Neural cell (in vitro differentiated cells): ENCODE measurements at regions not wholly inside any gene's neighbourhood (a gene's known extent, or its start where the extent isn't known, plus 50 kb on each side); places are given as distances from the start of the nearest gene placed in this dataset.

Source experiments
- H2AFZ ChIP-seq: fragments of 200-600, 300-800 bp; sonication (generic), shearing (Covaris generic); 2 replicates; pipeline ENCODE4 v1.6.0; 2014; ENCODE audit warnings: low read depth, mild to moderate bottlenecking, antibody characterized with exemption, low read length, moderate library complexity
- H3F3A ChIP-seq: fragments of 200-600 bp; shearing (Covaris generic); 2 replicates; pipeline ENCODE4 v1.6.1; 2016; ENCODE audit warnings: mild to moderate bottlenecking, moderate library complexity, mixed read lengths, antibody characterized with exemption, low read length; ENCODE audit not compliant: insufficient read depth, poor library complexity, severe bottlenecking
- H3K27ac ChIP-seq: fragments of 200-600, 300-800 bp; sonication (generic), shearing (Covaris generic); 2 replicates; pipeline ENCODE4 v1.5.1; 2014; ENCODE audit warnings: mild to moderate bottlenecking, low read length, moderate library complexity
- H3K27me3 ChIP-seq: fragments of 300-800, 200-600 bp; sonication (generic), shearing (Covaris generic); 2 replicates; pipeline ENCODE4 v1.6.0; 2014; ENCODE audit warnings: mild to moderate bottlenecking, low read depth, low read length, moderate library complexity; ENCODE audit not compliant: insufficient read depth
- H3K36me3 ChIP-seq: fragments of 300-800, 200-600 bp; sonication (generic), shearing (Covaris generic); 2 replicates; pipeline ENCODE4 v1.5.1; 2014; ENCODE audit warnings: mild to moderate bottlenecking, antibody characterized with exemption, low read length, moderate library complexity; ENCODE audit not compliant: insufficient read depth
- H3K4me2 ChIP-seq: fragments of 300-800, 200-600 bp; sonication (generic), shearing (Covaris generic); 2 replicates; pipeline ENCODE4 v1.6.0; 2014; ENCODE audit warnings: mild to moderate bottlenecking, low read length
- H3K4me3 ChIP-seq: fragments of 300-800, 200-600 bp; sonication (generic), shearing (Covaris generic); 2 replicates; pipeline ENCODE4 v1.5.1; 2014; ENCODE audit warnings: mild to moderate bottlenecking, low read length, moderate library complexity
- H3K79me2 ChIP-seq: fragments of 200-600 bp; shearing (Covaris generic); replicated peaks from 2 replicates; pipeline ENCODE4 v1.6.0; 2014; ENCODE audit warnings: mild to moderate bottlenecking, low read length, moderate library complexity; ENCODE audit not compliant: insufficient read depth
- H3K9ac ChIP-seq: fragments of 300-800, 200-600 bp; sonication (generic), shearing (Covaris generic); 2 replicates; pipeline ENCODE4 v1.6.1; 2016; ENCODE audit warnings: mild to moderate bottlenecking, low read length, mixed read lengths
- H3K9me2 ChIP-seq: fragments of 200-600 bp; shearing (Covaris generic); 2 replicates; pipeline ENCODE4 v1.6.1; 2016; ENCODE audit warnings: mild to moderate bottlenecking, low read length, mixed read lengths; ENCODE audit not compliant: insufficient read depth
- H3K9me3 ChIP-seq: fragments of 200-600, 300-800 bp; sonication (generic), shearing (Covaris generic); 2 replicates; pipeline ENCODE4 v1.6.1; 2016; ENCODE audit warnings: mild to moderate bottlenecking, mixed run types, low read length, moderate library complexity, mixed read lengths
- H4K20me1 ChIP-seq: fragments of 200-600 bp; shearing (Covaris generic); 2 replicates; pipeline ENCODE4 v1.6.1; 2016; ENCODE audit warnings: mild to moderate bottlenecking, mixed run types; ENCODE audit not compliant: insufficient read depth
- EP300 ChIP-seq: fragments of 450-650 bp; conservative IDR thresholded peaks from 2 replicates; pipeline ENCODE4 v1.6.1; 2014; ENCODE audit warnings: antibody characterized with exemption, mild to moderate bottlenecking, moderate library complexity; ENCODE audit not compliant: poor library complexity, severe bottlenecking
- EZH2 ChIP-seq: fragments of 200-600, 300-800 bp; shearing (Covaris generic), sonication (generic); IDR thresholded peaks from 2 replicates; pipeline ENCODE4 v1.6.1; 2014; ENCODE audit warnings: antibody characterized with exemption, low read length, borderline replicate concordance, mild to moderate bottlenecking; ENCODE audit not compliant: insufficient read depth, poor library complexity, severe bottlenecking
- MXI1 ChIP-seq: fragments of 450-650 bp; conservative IDR thresholded peaks from 2 replicates; pipeline ENCODE4 v1.6.1; 2014; ENCODE audit warnings: antibody characterized with exemption, mild to moderate bottlenecking; ENCODE audit not compliant: poor library complexity, severe bottlenecking
- POLR2AphosphoS5 ChIP-seq: IDR thresholded peaks from 2 replicates; pipeline ENCODE4 v1.6.1; 2012
- RAD21 ChIP-seq: fragments of 450-650 bp; conservative IDR thresholded peaks from 2 replicates; pipeline ENCODE4 v1.6.1; 2014; ENCODE audit warnings: antibody characterized with exemption, mild to moderate bottlenecking, moderate library complexity
- SMC3 ChIP-seq: fragments of 450-650 bp; conservative IDR thresholded peaks from 2 replicates; pipeline ENCODE4 v1.6.1; 2014; ENCODE audit warnings: antibody characterized with exemption, mild to moderate bottlenecking, moderate library complexity; ENCODE audit not compliant: poor library complexity
- TAF1 ChIP-seq: IDR thresholded peaks from 2 replicates; pipeline ENCODE4 v1.6.1; 2012; ENCODE audit warnings: low read depth
- TF ChIP-seq, protein P1 (sequence below): fragments of 450-650 bp; IDR thresholded peaks from 2 replicates; pipeline ENCODE4 v1.5.1; 2014; ENCODE audit warnings: antibody characterized with exemption, mild to moderate bottlenecking, moderate library complexity; ENCODE audit not compliant: poor library complexity, severe bottlenecking
- TF ChIP-seq, protein P2 (sequence below): IDR thresholded peaks from 2 replicates; pipeline ENCODE4 v1.6.1; 2012; ENCODE audit warnings: borderline replicate concordance

DNA sequence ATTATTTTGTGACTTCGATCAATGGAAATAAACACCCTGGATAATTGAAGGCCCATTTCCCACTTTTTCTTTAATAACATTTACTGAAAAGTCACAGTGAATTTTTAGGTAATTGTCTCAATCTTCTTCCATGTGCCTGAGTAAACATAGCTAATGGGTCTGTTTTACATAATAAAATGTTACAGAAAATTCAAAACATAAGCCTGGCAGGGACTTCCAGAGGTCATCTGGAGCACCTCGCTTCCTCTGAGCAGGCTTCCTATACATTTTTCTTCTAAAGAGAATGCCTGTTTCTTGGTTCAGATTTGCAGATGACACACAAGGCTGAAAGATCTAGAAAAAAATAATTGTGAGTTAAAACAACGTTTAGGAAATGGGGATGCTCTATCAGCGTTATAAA, 183.8 kb upstream of the PDE3A start:
- H3K9me2 ChIP-seq, result no peaks in the 10 kb centered on the region
- H3K4me2 ChIP-seq, result no peak overlapping the region
- no peaks in the 10 kb centered on the region for H3K79me2 ChIP-seq
- H4K20me1 ChIP-seq, result no peaks in the 10 kb centered on the region
- no peaks in the 10 kb centered on the region for H3F3A ChIP-seq
- H3K9me3 ChIP-seq, result no peaks in the 10 kb centered on the region
- H3K27ac ChIP-seq, result no peak overlapping the region
- H3K36me3 ChIP-seq, result no peaks in the 10 kb centered on the region
- no peak for TF ChIP-seq RAD21
- no peak for TF ChIP-seq EP300
- TF ChIP-seq, protein P1, sequence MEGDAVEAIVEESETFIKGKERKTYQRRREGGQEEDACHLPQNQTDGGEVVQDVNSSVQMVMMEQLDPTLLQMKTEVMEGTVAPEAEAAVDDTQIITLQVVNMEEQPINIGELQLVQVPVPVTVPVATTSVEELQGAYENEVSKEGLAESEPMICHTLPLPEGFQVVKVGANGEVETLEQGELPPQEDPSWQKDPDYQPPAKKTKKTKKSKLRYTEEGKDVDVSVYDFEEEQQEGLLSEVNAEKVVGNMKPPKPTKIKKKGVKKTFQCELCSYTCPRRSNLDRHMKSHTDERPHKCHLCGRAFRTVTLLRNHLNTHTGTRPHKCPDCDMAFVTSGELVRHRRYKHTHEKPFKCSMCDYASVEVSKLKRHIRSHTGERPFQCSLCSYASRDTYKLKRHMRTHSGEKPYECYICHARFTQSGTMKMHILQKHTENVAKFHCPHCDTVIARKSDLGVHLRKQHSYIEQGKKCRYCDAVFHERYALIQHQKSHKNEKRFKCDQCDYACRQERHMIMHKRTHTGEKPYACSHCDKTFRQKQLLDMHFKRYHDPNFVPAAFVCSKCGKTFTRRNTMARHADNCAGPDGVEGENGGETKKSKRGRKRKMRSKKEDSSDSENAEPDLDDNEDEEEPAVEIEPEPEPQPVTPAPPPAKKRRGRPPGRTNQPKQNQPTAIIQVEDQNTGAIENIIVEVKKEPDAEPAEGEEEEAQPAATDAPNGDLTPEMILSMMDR, result no peak
- no peak for TF ChIP-seq MXI1
- no peak for TF ChIP-seq TAF1
- no peak for TF ChIP-seq SMC3
- TF ChIP-seq POLR2AphosphoS5, result no peak
- TF ChIP-seq, protein P2, sequence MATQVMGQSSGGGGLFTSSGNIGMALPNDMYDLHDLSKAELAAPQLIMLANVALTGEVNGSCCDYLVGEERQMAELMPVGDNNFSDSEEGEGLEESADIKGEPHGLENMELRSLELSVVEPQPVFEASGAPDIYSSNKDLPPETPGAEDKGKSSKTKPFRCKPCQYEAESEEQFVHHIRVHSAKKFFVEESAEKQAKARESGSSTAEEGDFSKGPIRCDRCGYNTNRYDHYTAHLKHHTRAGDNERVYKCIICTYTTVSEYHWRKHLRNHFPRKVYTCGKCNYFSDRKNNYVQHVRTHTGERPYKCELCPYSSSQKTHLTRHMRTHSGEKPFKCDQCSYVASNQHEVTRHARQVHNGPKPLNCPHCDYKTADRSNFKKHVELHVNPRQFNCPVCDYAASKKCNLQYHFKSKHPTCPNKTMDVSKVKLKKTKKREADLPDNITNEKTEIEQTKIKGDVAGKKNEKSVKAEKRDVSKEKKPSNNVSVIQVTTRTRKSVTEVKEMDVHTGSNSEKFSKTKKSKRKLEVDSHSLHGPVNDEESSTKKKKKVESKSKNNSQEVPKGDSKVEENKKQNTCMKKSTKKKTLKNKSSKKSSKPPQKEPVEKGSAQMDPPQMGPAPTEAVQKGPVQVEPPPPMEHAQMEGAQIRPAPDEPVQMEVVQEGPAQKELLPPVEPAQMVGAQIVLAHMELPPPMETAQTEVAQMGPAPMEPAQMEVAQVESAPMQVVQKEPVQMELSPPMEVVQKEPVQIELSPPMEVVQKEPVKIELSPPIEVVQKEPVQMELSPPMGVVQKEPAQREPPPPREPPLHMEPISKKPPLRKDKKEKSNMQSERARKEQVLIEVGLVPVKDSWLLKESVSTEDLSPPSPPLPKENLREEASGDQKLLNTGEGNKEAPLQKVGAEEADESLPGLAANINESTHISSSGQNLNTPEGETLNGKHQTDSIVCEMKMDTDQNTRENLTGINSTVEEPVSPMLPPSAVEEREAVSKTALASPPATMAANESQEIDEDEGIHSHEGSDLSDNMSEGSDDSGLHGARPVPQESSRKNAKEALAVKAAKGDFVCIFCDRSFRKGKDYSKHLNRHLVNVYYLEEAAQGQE, result no peak
- TF ChIP-seq EZH2, result no peak
- H2AFZ ChIP-seq, result no peak overlapping the region
- H3K27me3 ChIP-seq, result no peaks in the 10 kb centered on the region
- no peak overlapping the region for H3K4me3 ChIP-seq
- H3K9ac ChIP-seq, result no peak overlapping the region

DNA sequence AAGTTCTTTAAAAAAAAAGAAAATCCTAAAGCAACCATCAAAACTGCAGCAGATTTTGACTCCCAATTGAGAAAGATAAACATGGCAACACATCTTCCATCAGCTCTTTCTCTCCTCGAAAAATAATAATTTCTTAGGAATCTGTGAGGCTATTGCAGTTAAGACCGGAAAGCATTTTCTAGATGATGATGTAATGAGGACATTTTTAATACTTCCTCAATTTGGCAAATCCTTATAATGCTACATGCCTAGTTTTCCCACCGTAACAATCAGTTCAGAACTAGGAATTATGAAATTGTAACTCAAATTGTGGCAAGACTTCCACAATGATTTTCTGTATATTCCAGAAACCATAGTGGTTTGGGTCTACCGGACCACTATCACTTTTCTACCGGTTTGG, 180.9 kb upstream of the PDE3A start:
- Histone ChIP-seq H4K20me1 (no peaks in the 10 kb centered on the region), H3K9me2 (no peaks in the 10 kb centered on the region), H3F3A (no peaks in the 10 kb centered on the region), H3K27ac (no peak overlapping the region), H3K4me3 (no peak overlapping the region), H3K36me3 (no peaks in the 10 kb centered on the region), H3K9ac (no peak overlapping the region), H3K4me2 (no peak overlapping the region), H3K27me3 (no peaks in the 10 kb centered on the region), H3K9me3 (no peaks in the 10 kb centered on the region), H2AFZ (no peak overlapping the region), H3K79me2 (no peaks in the 10 kb centered on the region)
- TF ChIP-seq POLR2AphosphoS5 (no peak), SMC3 (no peak), MXI1 (no peak), RAD21 (no peak), TAF1 (no peak)
- TF ChIP-seq, protein P2, result no peak
